ENCODE measurements at regions not wholly inside any gene's neighbourhood (a gene's known extent, or its start where the extent isn't known, plus 50 kb on each side); places are given as distances from the start of the nearest gene placed in this dataset.

DNA sequence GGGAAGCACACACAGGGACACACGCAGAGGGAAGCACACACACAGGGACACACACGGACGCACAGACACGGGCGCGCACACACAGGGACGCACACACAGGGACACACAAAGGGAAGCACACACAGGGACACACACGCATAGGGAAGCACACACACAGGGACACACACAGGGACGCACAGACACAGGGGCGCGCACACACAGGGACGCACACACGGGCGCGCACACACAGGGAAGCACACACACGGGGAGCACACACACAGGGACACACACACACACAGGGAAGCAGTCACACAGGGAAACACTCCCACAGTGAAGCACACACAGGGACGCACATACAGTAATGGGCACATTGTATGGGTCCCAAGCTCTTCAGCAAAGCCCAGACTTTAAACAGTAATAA, 685.3 kb downstream of the TRIML1 start:
- no peak for ATAC-seq (replicated peaks in 6 of 8)
- Histone ChIP-seq H3K4me3 (no peak overlapping the region), H3K27ac (no peak overlapping the region), H3K4me1 (replicated peaks in 1 of 2) (peaks cover 0 to 4% of the 10 kb centered on the region in 2 donors)
- in situ Hi-C loops (cut with MboI; ENCODE audit: low pct_unique_long_range_greater_than_20kb in 2 of 9, low sequenced_read_pairs in 9 of 9, unreplicated experiment in 9 of 9), result no loop called here
- 92 to 98% methylated on average over 4 to 7 of the region's 17 CpGs; no CpG with 5 or more reads in 8 of the 10 experiments for whole genome bisulfite sequencing, 10 experiments

- H3K4me1 ChIP-seq (replicated peaks in 1 of 2), result peaks cover 0 to 4% of the 10 kb centered on the region in 2 donors
- ATAC-seq (replicated peaks in 6 of 8), result no peak
- H3K4me3 ChIP-seq, result no peak overlapping the region
- no peak overlapping the region for H3K27ac ChIP-seq
- in situ Hi-C loops (cut with MboI; ENCODE audit: low pct_unique_long_range_greater_than_20kb in 2 of 9, low sequenced_read_pairs in 9 of 9, unreplicated experiment in 9 of 9), result no loop called here
Measured at GRCh38 chr4:188826393-188826792, 687.2 kb downstream of the TRIML1 start.

DNA sequence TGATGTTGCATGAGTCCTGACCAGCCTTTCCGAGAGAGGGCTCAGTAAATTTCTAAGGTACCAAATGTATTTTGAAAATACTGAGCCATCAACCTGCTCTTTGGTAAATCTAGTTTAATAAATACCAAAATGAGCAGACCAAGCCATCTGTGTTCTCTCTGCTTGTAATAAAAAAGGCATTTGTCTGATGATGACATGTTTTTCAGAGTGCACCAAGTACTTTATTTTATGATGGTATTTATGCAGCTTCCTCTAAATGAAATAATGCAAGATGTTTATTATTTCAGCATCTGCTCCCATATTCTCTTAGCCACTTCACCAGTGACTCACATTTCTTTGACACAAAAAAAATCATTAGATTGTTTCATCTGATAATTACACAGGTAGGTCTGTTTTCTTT, 700.5 kb downstream of the TRIML1 start:
- 0 to 100% (median 43%) methylated on average over 1 of the region's 1 CpG; no CpG with 5 or more reads in 3 of the 10 experiments for WGBS, 10 experiments
- peaks cover 0 to 3% of the 10 kb centered on the region in 2 donors for H3K4me1 ChIP-seq (replicated peaks in 1 of 2)
- H3K4me3 ChIP-seq, result no peak overlapping the region
- no peak overlapping the region for H3K27ac ChIP-seq
- ATAC-seq (replicated peaks in 6 of 8), result no peak
- in situ Hi-C loops (cut with MboI; ENCODE audit: low pct_unique_long_range_greater_than_20kb in 2 of 9, low sequenced_read_pairs in 9 of 9, unreplicated experiment in 9 of 9), result no loop called here

- in situ Hi-C loops (cut with MboI; ENCODE audit: low pct_unique_long_range_greater_than_20kb in 2 of 9, low sequenced_read_pairs in 9 of 9, unreplicated experiment in 9 of 9), result no loop called here
- H3K27ac ChIP-seq, result no peak overlapping the region
- 23 to 98% (median 89%) methylated on average over 5 to 11 of the region's 11 CpGs; no CpG with 5 or more reads in 1 of the 10 experiments for WGBS, 10 experiments
- no peak overlapping the region for H3K4me3 ChIP-seq
- H3K4me1 ChIP-seq (replicated peaks in 1 of 2), result peaks cover 0 to 3% of the 10 kb centered on the region in 2 donors
- no peak for ATAC-seq (replicated peaks in 6 of 8)
Measured at GRCh38 chr4:188841523-188841922, 702.3 kb downstream of the TRIML1 start.

- Histone ChIP-seq H3K4me3 (no peak overlapping the region), H3K27ac (no peak overlapping the region), H3K4me1 (replicated peaks in 1 of 2) (no peaks in the 10 kb centered on the region)
- no peak for ATAC-seq (replicated peaks in 6 of 8)
- WGBS, 10 experiments, result 0 to 90% (median 31%) methylated on average over 1 of the region's 1 CpG; no CpG with 5 or more reads in 2 of the 10 experiments
- in situ Hi-C loops (cut with MboI; ENCODE audit: low pct_unique_long_range_greater_than_20kb in 2 of 9, low sequenced_read_pairs in 9 of 9, unreplicated experiment in 9 of 9), result no loop called here
Measured at GRCh38 chr4:188854436-188854835, 715.2 kb downstream of the TRIML1 start.

GRCh38 chr4:188858696-188859095, 719.5 kb downstream of the TRIML1 start:
- no peak for ATAC-seq (replicated peaks in 6 of 8)
- WGBS, 10 experiments, result 15 to 58% (median 45%) methylated on average over 1 of the region's 1 CpG; no CpG with 5 or more reads in 2 of the 10 experiments
- no peak overlapping the region for H3K27ac ChIP-seq
- in situ Hi-C loops (cut with MboI; ENCODE audit: low pct_unique_long_range_greater_than_20kb in 2 of 9, low sequenced_read_pairs in 9 of 9, unreplicated experiment in 9 of 9), result no loop called here
- no peaks in the 10 kb centered on the region for H3K4me1 ChIP-seq (replicated peaks in 1 of 2)
- H3K4me3 ChIP-seq, result no peak overlapping the region

- in situ Hi-C loops (cut with MboI; ENCODE audit: low pct_unique_long_range_greater_than_20kb in 2 of 9, low sequenced_read_pairs in 9 of 9, unreplicated experiment in 9 of 9), result no loop called here
- no peak overlapping the region for H3K4me3 ChIP-seq
- ATAC-seq (replicated peaks in 6 of 8), result no peak
- no peak overlapping the region for H3K27ac ChIP-seq
- WGBS, 10 experiments, result 28 to 100% (median 87%) methylated on average over 1 to 10 of the region's 10 CpGs
- no peaks in the 10 kb centered on the region for H3K4me1 ChIP-seq (replicated peaks in 1 of 2)
Measured at GRCh38 chr4:188864741-188865140, 725.5 kb downstream of the TRIML1 start.

DNA sequence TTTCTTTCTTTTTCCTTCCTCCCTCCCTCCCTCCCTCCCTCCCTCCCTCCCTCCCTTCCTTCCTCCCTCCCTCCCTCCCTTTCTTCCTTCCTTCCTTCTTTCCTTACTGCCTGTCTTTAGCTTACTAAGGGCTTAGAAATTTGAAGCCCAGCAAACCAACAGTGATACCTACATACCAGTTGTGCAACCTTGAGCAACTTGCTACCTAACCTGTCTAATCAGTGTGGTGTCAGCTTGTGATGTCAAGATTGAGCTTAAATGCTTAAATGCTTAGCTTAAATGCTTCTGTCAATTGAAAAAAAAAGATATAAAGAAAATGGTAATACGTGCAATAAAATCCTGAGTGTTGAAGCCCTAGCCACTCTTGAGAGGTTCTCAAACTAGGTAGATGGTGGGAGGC, 728.6 kb downstream of the TRIML1 start:
- 0 to 100% methylated on average over 1 of the region's 1 CpG; no CpG with 5 or more reads in 8 of the 10 experiments for WGBS, 10 experiments
- H3K27ac ChIP-seq, result no peak overlapping the region
- no peak overlapping the region for H3K4me3 ChIP-seq
- no peak for ATAC-seq (replicated peaks in 6 of 8)
- no peaks in the 10 kb centered on the region for H3K4me1 ChIP-seq (replicated peaks in 1 of 2)
- in situ Hi-C loops (cut with MboI; ENCODE audit: low pct_unique_long_range_greater_than_20kb in 2 of 9, low sequenced_read_pairs in 9 of 9, unreplicated experiment in 9 of 9), result no loop called here

GRCh38 chr4:188869581-188869980, 730.3 kb downstream of the TRIML1 start:
- 14 to 100% (median 86%) methylated on average over 3 to 7 of the region's 8 CpGs; no CpG with 5 or more reads in 2 of the 10 experiments for WGBS, 10 experiments
- Histone ChIP-seq H3K4me3 (no peak overlapping the region), H3K27ac (no peak overlapping the region), H3K4me1 (replicated peaks in 1 of 2) (no peaks in the 10 kb centered on the region)
- ATAC-seq (replicated peaks in 6 of 8), result peak in 1 of 8 experiments; percentile 49
- in situ Hi-C loops (cut with MboI; ENCODE audit: low pct_unique_long_range_greater_than_20kb in 2 of 9, low sequenced_read_pairs in 9 of 9, unreplicated experiment in 9 of 9), result no loop called here

DNA sequence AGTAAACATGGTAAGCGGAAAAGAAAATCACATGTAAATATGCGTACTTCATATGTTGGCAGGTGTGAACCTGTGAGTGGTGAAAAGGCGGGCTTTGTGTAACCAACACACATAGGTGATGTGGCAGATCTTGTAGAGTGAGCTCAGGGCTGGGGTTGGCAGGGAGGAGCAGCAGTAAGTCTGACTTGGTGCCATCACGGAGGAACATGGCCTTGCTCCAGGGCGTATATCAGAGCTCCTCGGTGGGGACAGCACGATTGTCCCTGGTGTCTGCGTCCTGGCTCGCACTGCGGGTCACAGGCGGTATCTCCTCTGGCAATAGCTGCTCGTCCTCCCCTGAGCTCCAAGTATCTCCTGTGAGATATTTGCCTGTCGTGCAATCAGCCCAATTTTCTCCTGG, 733.6 kb downstream of the TRIML1 start:
- H3K4me1 ChIP-seq (replicated peaks in 1 of 2), result no peaks in the 10 kb centered on the region
- WGBS, 10 experiments, result 20 to 100% (median 91%) methylated on average over 1 to 11 of the region's 13 CpGs; no CpG with 5 or more reads in 1 of the 10 experiments
- no peak overlapping the region for H3K27ac ChIP-seq
- ATAC-seq (replicated peaks in 6 of 8), result no peak
- in situ Hi-C loops (cut with MboI; ENCODE audit: low pct_unique_long_range_greater_than_20kb in 2 of 9, low sequenced_read_pairs in 9 of 9, unreplicated experiment in 9 of 9), result no loop called here
- H3K4me3 ChIP-seq, result no peak overlapping the region

- in situ Hi-C loops (cut with MboI; ENCODE audit: low pct_unique_long_range_greater_than_20kb in 2 of 9, low sequenced_read_pairs in 9 of 9, unreplicated experiment in 9 of 9), result no loop called here
- 0 to 93% (median 80%) methylated on average over 1 to 3 of the region's 3 CpGs; no CpG with 5 or more reads in 1 of the 10 experiments for WGBS, 10 experiments
- no peaks in the 10 kb centered on the region for H3K4me1 ChIP-seq (replicated peaks in 1 of 2)
- no peak overlapping the region for H3K4me3 ChIP-seq
- H3K27ac ChIP-seq, result no peak overlapping the region
- no peak for ATAC-seq (replicated peaks in 6 of 8)
Measured at GRCh38 chr4:188876881-188877280, 737.6 kb downstream of the TRIML1 start.

DNA sequence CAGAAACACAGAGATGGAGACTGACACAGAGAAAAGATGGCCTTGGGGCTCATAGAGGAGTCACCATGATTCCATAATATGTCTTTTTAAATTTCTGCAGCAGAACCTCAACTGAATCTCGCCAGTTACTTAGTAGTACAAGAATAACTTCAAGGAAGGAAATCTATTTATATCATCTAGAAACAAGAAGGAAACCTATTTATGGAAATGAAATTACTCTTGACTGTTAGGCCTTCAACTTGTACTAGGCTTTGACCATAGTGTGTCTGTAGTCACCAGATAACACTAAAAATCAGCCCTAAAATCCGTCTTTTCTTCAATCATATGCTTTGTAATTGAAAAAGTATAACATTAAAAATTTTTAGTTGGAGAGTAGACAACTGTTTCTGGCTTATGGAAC, 740.4 kb downstream of the TRIML1 start:
- in situ Hi-C loops (cut with MboI; ENCODE audit: low pct_unique_long_range_greater_than_20kb in 2 of 9, low sequenced_read_pairs in 9 of 9, unreplicated experiment in 9 of 9), result no loop called here
- Histone ChIP-seq H3K4me3 (no peak overlapping the region), H3K4me1 (replicated peaks in 1 of 2) (no peaks in the 10 kb centered on the region), H3K27ac (no peak overlapping the region)
- WGBS, 10 experiments, result 0 to 100% (median 53%) methylated on average over 1 to 2 of the region's 2 CpGs
- ATAC-seq (replicated peaks in 6 of 8), result no peak

DNA sequence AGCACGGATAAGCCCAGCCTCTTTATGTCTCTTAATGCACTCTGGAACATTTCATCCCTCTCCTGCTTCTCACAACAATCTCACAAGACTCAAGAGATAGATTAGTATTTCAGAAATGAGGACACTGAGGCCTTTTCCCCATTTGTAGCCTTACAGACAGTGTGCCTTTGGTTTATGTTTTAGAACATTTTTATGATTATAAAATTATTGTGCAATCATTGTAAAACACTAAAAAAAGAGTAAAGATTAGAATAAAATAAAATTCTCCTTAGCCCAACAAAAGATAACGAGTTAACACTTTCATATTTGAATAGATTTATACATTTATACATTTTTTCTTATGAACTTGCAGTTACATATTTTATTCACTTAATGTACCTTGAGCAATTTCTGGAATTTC, 748.7 kb downstream of the TRIML1 start:
- Histone ChIP-seq H3K4me3 (no peak overlapping the region), H3K27ac (no peak overlapping the region), H3K4me1 (replicated peaks in 1 of 2) (no peaks in the 10 kb centered on the region)
- ATAC-seq (replicated peaks in 6 of 8), result no peak
- WGBS, 10 experiments, result 6 to 100% (median 65%) methylated on average over 1 to 2 of the region's 2 CpGs
- in situ Hi-C loops (cut with MboI; ENCODE audit: low pct_unique_long_range_greater_than_20kb in 2 of 9, low sequenced_read_pairs in 9 of 9, unreplicated experiment in 9 of 9), result no loop called here

DNA sequence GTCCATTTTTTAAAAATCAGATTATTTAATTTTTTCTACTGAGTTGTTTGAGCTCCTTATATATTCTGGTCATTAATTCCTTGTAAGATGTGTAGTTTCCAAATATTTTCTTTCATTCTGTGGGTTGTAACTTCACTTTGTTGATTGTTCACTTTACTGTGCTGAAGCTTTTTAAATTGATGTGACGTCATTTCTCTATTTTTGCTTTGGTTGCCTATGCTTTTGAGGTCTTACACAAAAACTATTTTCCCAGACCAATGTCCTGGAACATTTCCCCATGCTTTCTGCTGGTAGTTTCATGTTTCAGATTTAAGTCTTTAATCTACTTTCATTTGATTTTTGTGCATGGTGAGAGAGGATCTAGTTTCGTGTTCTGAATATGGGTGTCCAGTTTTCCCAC, 753.6 kb downstream of the TRIML1 start:
- ATAC-seq (replicated peaks in 6 of 8), result no peak
- H3K27ac ChIP-seq, result no peak overlapping the region
- no peak overlapping the region for H3K4me3 ChIP-seq
- in situ Hi-C loops (cut with MboI; ENCODE audit: low pct_unique_long_range_greater_than_20kb in 2 of 9, low sequenced_read_pairs in 9 of 9, unreplicated experiment in 9 of 9), result no loop called here
- H3K4me1 ChIP-seq (replicated peaks in 1 of 2), result no peaks in the 10 kb centered on the region
- WGBS, 10 experiments, result 0 to 100% (median 90%) methylated on average over 1 to 2 of the region's 2 CpGs

Data from motor neuron (in vitro differentiated cells).